H1 (cell line): ENCODE measurements at regions not wholly inside any gene's neighbourhood (a gene's known extent, or its start where the extent isn't known, plus 50 kb on each side); places are given as distances from the start of the nearest gene placed in this dataset.

ENCODE experiments used
- CTCF ChIA-PET: fragments of 300-600 bp; sonication (Branson Sonifier 250); formaldehyde crosslinking; loops from one replicate; lab custom pipeline; 2021; ENCODE audit not compliant: partially characterized antibody; lab: Charles Lee
- POLR2A ChIA-PET: fragments of 300-600 bp; sonication (Branson Sonifier 250); formaldehyde crosslinking; loops from one replicate; lab custom pipeline; 2021; ENCODE audit warnings: inconsistent platforms; ENCODE audit not compliant: partially characterized antibody; lab: Charles Lee
- DNase-seq, 2 experiments: peaks; one replicate each; pipeline versions ENCODE4 v3.0.0 to v3.0.0-alpha.2; 2010 to 2022; ENCODE audit warnings: low spot score in 2 of 2, low read depth in 1 of 2, mixed read lengths in 1 of 2
- FAIRE-seq: peaks from 2 replicates; lab custom pipeline; 2011; peaks lifted over from hg19 to GRCh38; lab: Jason Lieb, UNC
- H2AFZ ChIP-seq: 2 replicates; pipeline ENCODE4 v1.8.1; 2012; ENCODE audit warnings: low read length, inconsistent platforms
- H2AK5ac ChIP-seq: 2 replicates; pipeline ENCODE4 v1.6.1; 2013; ENCODE audit warnings: low read depth, low read length
- H2BK120ac ChIP-seq: replicated peaks from 2 replicates; pipeline ENCODE3; 2013; ENCODE audit warnings: low read depth, low read length, inconsistent platforms
- H2BK12ac ChIP-seq: 2 replicates; pipeline ENCODE4 v1.6.1; 2013; ENCODE audit warnings: low read depth, low read length
- H2BK15ac ChIP-seq: 2 replicates; pipeline ENCODE4 v1.6.1; 2013; ENCODE audit warnings: low read length
- H2BK20ac ChIP-seq: 2 replicates; pipeline ENCODE4 v1.6.1; 2013; ENCODE audit warnings: low read length
- H2BK5ac ChIP-seq: 2 replicates; pipeline ENCODE4 v1.6.1; 2013; ENCODE audit warnings: low read depth, low read length
- H3K14ac ChIP-seq: 2 replicates; pipeline ENCODE4 v1.6.1; 2013; ENCODE audit warnings: inconsistent platforms; ENCODE audit not compliant: insufficient read length
- H3K18ac ChIP-seq: 2 replicates; pipeline ENCODE4 v1.6.1; 2013; ENCODE audit warnings: low read length; ENCODE audit errors: extremely low read depth
- H3K23ac ChIP-seq: 2 replicates; pipeline ENCODE4 v1.6.1; 2013; ENCODE audit warnings: inconsistent platforms; ENCODE audit not compliant: insufficient read length
- H3K23me2 ChIP-seq: 2 replicates; pipeline ENCODE4 v1.6.1; 2013; ENCODE audit warnings: low read depth, low read length
- H3K27ac ChIP-seq: 2 replicates; pipeline ENCODE4 v1.6.1; 2011; ENCODE audit warnings: low read depth, low read length, inconsistent platforms
- H3K27me3 ChIP-seq, 4 experiments: replicated peaks in 1 of 4; 1 replicate in 1 of 4; 2 replicates in 3 of 4; pipeline versions ENCODE4 v1.6.1 to v1.8.1; 2011 to 2013; ENCODE audit warnings: low read length in 3 of 4, mild to moderate bottlenecking in 3 of 4, inconsistent platforms in 2 of 4, mixed read lengths in 2 of 4, moderate library complexity in 1 of 4; ENCODE audit not compliant: control insufficient read depth in 3 of 4, insufficient read depth in 3 of 4; ENCODE audit errors: extremely low read depth in 1 of 4
- H3K36me3 ChIP-seq, 4 experiments: 2 replicates each; pipeline versions ENCODE4 v1.6.1 to v1.8.1; 2011 to 2013; ENCODE audit warnings: mild to moderate bottlenecking in 4 of 4, low read length in 3 of 4, moderate library complexity in 2 of 4, control low read depth in 1 of 4, inconsistent platforms in 1 of 4; ENCODE audit not compliant: insufficient read depth in 4 of 4, control insufficient read depth in 2 of 4
- H3K4ac ChIP-seq: replicated peaks from 2 replicates; pipeline ENCODE3; 2013; ENCODE audit warnings: low read length, low read depth, mixed read lengths, inconsistent platforms; ENCODE audit not compliant: insufficient read length
- H3K4me1 ChIP-seq, 4 experiments: replicated peaks in 1 of 4; 1 replicate in 1 of 4; 2 replicates in 3 of 4; pipeline versions ENCODE4 v1.6.1 to v1.8.1; 2011 to 2013; ENCODE audit warnings: low read length in 3 of 4, inconsistent platforms in 2 of 4, mixed read lengths in 1 of 4; ENCODE audit not compliant: insufficient read depth in 4 of 4, control insufficient read depth in 3 of 4
- H3K4me2 ChIP-seq, 2 experiments: 2 replicates each; pipeline versions ENCODE4 v1.6.1 to v1.8.1; 2011 to 2013; ENCODE audit warnings: low read depth in 2 of 2, low read length in 2 of 2, control low read depth in 1 of 2, inconsistent platforms in 1 of 2, mild to moderate bottlenecking in 1 of 2; ENCODE audit not compliant: insufficient read depth in 1 of 2
- H3K4me3 ChIP-seq, 4 experiments: fragments of 200-600, 300-600 bp in 1 of 4; sonication (generic), shearing (Covaris generic), sonication (Bioruptor Twin) in 1 of 4; 2 replicates each; pipeline versions ENCODE4 v1.5.1 to v1.8.1; 2011 to 2016; ENCODE audit warnings: low read length in 4 of 4, low read depth in 3 of 4, control low read depth in 2 of 4, inconsistent platforms in 2 of 4, mild to moderate bottlenecking in 2 of 4, mixed read lengths in 1 of 4, moderate library complexity in 1 of 4; ENCODE audit not compliant: insufficient read depth in 2 of 4; ENCODE audit errors: extremely low read depth in 1 of 4
- H3K56ac ChIP-seq: replicated peaks from 2 replicates; pipeline ENCODE3; 2013; ENCODE audit warnings: low read depth, mild to moderate bottlenecking, mixed read lengths, low read length, inconsistent platforms; ENCODE audit not compliant: insufficient read length
- H3K79me1 ChIP-seq: 2 replicates; pipeline ENCODE4 v1.6.1; 2013; ENCODE audit warnings: low read depth, low read length, control low read depth
- H3K79me2 ChIP-seq, 2 experiments: 2 replicates each; pipeline versions ENCODE4 v1.6.1 to v1.8.1; 2012 to 2013; ENCODE audit warnings: low read length in 2 of 2, mild to moderate bottlenecking in 2 of 2, inconsistent platforms in 1 of 2; ENCODE audit not compliant: insufficient read depth in 2 of 2, control insufficient read depth in 1 of 2
- H3K9ac ChIP-seq, 4 experiments: replicated peaks in 1 of 4; 1 replicate in 1 of 4; 2 replicates in 3 of 4; pipeline versions ENCODE4 v1.6.1 to v1.8.1; 2011 to 2013; ENCODE audit warnings: low read depth in 3 of 4, low read length in 3 of 4, control low read depth in 2 of 4, mild to moderate bottlenecking in 2 of 4, moderate library complexity in 2 of 4, inconsistent platforms in 1 of 4; ENCODE audit errors: extremely low read depth in 1 of 4
- H3K9me3 ChIP-seq, 2 experiments: 2 replicates each; pipeline versions ENCODE4 v1.6.1 to v1.8.1; 2012 to 2013; ENCODE audit warnings: mild to moderate bottlenecking in 2 of 2, moderate library complexity in 2 of 2, control low read depth in 1 of 2, inconsistent platforms in 1 of 2, low read depth in 1 of 2, low read length in 1 of 2, mixed read lengths in 1 of 2; ENCODE audit not compliant: insufficient read depth in 2 of 2
- H4K20me1 ChIP-seq, 2 experiments: replicated peaks in 1 of 2; 2 replicates each; pipeline versions ENCODE3 to v1.8.1; 2011 to 2013; ENCODE audit warnings: inconsistent platforms in 2 of 2, low read length in 2 of 2, mild to moderate bottlenecking in 1 of 2; ENCODE audit not compliant: insufficient read depth in 2 of 2, control insufficient read depth in 1 of 2
- H4K5ac ChIP-seq: 2 replicates; pipeline ENCODE4 v1.6.1; 2013; ENCODE audit warnings: low read length, low read depth, mixed read lengths, inconsistent platforms; ENCODE audit not compliant: insufficient read length
- H4K8ac ChIP-seq: 2 replicates; pipeline ENCODE4 v1.8.0; 2013; ENCODE audit warnings: mild to moderate bottlenecking, moderate library complexity, low read length, inconsistent platforms; ENCODE audit not compliant: insufficient read depth; ENCODE audit errors: extremely low read depth
- H4K91ac ChIP-seq: replicated peaks from 2 replicates; pipeline ENCODE3; 2013; ENCODE audit warnings: low read length, mixed read lengths, inconsistent platforms; ENCODE audit not compliant: insufficient read length
- ATF3 ChIP-seq: IDR thresholded peaks from 2 replicates; pipeline ENCODE4 v1.6.1; 2011; ENCODE audit warnings: low read depth, mild to moderate bottlenecking, low read length; ENCODE audit not compliant: insufficient read depth
- POLR2A ChIP-seq, 2 experiments: IDR thresholded peaks; 1 replicate in 1 of 2; 2 replicates in 1 of 2; pipeline ENCODE4 v1.6.1; 2011; ENCODE audit warnings: low read depth in 2 of 2, low read length in 2 of 2, mild to moderate bottlenecking in 2 of 2; ENCODE audit errors: control extremely low read depth in 1 of 2
- POLR2AphosphoS5 ChIP-seq: IDR thresholded peaks from 2 replicates; pipeline ENCODE4 v1.6.1; 2011; ENCODE audit warnings: low read depth, low read length
- TBP ChIP-seq: IDR thresholded peaks from 2 replicates; pipeline ENCODE4 v1.6.1; 2011; ENCODE audit warnings: low read depth, low read length, improper control_type of control experiment
- WGBS, 2 experiments: shearing (Covaris generic) in 1 of 2; methylation state at CpG; one replicate each; pipeline versions ENCODE4 v1.1.6 to v1.1.7; 2013 to 2015; ENCODE audit warnings: low lambda C conversion rate in 2 of 2, mixed read lengths in 2 of 2, inconsistent platforms in 1 of 2, low coverage in 1 of 2, missing lambda C conversion rate in 1 of 2; ENCODE audit not compliant: insufficient replicate concordance in 2 of 2, insufficient coverage in 1 of 2, insufficient read length in 1 of 2; ENCODE audit errors: extremely low coverage in 1 of 2, missing lambda C conversion rate in 1 of 2; 5-methylcytosine and 5-hydroxymethylcytosine counted together

- H3K4ac ChIP-seq, result no peak overlapping the region
- 82% methylated on average over 7 of the region's 7 CpGs; no CpG with 5 or more reads in 1 of the 2 experiments for WGBS, 2 experiments
- H2BK15ac ChIP-seq, result no peak overlapping the region
- H4K20me1 ChIP-seq, result no peaks in the 10 kb centered on the region
- no peak overlapping the region for H2BK120ac ChIP-seq
- no peak overlapping the region for H2BK20ac ChIP-seq
- no peak overlapping the region for H3K4me3 ChIP-seq
- FAIRE-seq, result no peak
- no peak for TF ChIP-seq ATF3
- TF ChIP-seq TBP, result no peak
- no peak for TF ChIP-seq POLR2AphosphoS5
- TF ChIP-seq POLR2A (IDR thresholded peaks at IDR 0.05; ENCODE audit: control extremely low read depth in 1 of 2, low read depth in 2 of 2, low read length in 2 of 2), result no peak
- no peaks in the 10 kb centered on the region for H3K23me2 ChIP-seq
- no peak overlapping the region for H4K91ac ChIP-seq
- POLR2A ChIA-PET, result interaction anchor here (2.1 kb wide), 1 partner anchor 11 kb away, joined by 4 read pairs; no protein-coding TSS in a partner anchor
- no peaks in the 10 kb centered on the region for H3K36me3 ChIP-seq
- no peak overlapping the region for H2AK5ac ChIP-seq
- H3K9me3 ChIP-seq, result peaks cover under 1 to 2% of the 10 kb centered on the region in 2 experiments; a peak in 2 of 4 replicates
- H2BK5ac ChIP-seq, result no peak overlapping the region
- no peak overlapping the region for H3K18ac ChIP-seq
- H3K27me3 ChIP-seq, result no peaks in the 10 kb centered on the region
- no peak for DNase-seq
- H3K4me2 ChIP-seq, result no peak overlapping the region
- CTCF ChIA-PET, result interaction anchor here (0.7 to 1.3 kb wide), 3 partner anchors 16 to 142 kb away, joined by 3 to 5 read pairs (median 3); no protein-coding TSS in a partner anchor
- no peak overlapping the region for H4K8ac ChIP-seq
- H3K79me1 ChIP-seq, result no peaks in the 10 kb centered on the region
- H3K4me1 ChIP-seq, result no peaks in the 10 kb centered on the region
- no peak overlapping the region for H3K27ac ChIP-seq
- no peak overlapping the region; the same call in 1 of the 2 replicates for H2AFZ ChIP-seq
- H3K23ac ChIP-seq, result no peak overlapping the region
- no peak overlapping the region for H3K9ac ChIP-seq
- H3K14ac ChIP-seq, result no peak overlapping the region
- H4K5ac ChIP-seq, result no peak overlapping the region
- no peak overlapping the region for H2BK12ac ChIP-seq
- H3K79me2 ChIP-seq, result no peaks in the 10 kb centered on the region
- no peak overlapping the region for H3K56ac ChIP-seq
Observed at GRCh38 chr5:120958877-120959485, 494.9 kb downstream of the PRR16 start.
